ENCODE measurements at regions not wholly inside any gene's neighbourhood (a gene's known extent, or its start where the extent isn't known, plus 50 kb on each side); places are given as distances from the start of the nearest gene placed in this dataset.

DNA sequence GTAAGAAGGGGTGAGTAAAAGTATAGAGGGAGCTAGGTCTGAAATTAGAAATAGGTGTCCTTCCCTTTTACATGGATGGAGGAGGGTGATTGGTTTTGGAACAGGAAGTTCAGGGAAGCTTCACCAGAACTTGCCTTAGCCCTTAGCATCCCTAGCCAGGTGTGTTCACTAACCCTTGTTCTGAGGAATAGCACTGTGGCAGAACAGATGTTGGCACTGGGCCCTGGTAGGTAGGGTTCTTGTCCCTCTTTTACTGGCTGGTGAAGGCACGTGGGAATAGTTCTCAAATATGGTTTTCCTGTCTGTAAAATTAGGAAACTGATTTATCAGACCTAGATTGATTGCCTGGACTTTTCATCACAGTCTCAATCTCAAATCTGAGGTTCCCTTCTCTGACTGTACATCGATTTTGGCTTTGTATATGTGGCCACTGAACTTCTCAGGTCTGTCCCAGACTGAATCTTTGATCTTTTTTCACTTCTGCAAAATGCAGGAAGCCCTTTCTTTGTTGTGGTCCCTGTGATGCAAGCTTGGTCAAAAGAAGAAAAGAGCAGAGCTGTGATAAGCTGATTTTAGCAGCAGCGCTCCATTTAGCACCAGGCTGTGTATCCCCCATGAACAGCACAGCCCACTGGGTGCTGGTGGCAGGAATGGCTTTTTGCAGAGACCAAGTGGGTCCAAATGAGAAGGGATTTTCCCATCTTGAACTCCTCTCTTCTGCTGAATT is 86.2 kb upstream of the HTR2A start:
- DNase-seq (ENCODE audit: low read depth): no peak

DNA sequence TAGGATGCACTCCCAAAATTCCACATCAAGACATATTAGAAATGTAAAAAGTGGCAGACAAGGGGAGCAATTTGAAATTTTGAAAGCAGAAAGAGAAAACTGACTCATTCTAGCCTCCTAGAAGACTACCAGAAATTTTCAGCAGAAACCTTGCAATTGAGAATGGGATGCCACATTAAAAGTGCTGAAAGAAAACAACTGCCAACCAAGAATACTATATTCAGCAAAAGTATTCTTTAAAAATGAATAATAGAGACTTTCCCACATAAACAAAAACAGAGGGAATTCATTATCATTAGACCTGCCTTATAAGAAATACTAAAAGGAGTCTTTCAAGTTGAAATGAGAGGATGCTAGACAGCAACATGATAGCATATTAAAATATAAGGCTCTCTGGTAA is 78.3 kb upstream of the HTR2A start:
- DNase-seq (ENCODE audit: low read depth): no peak

DNA sequence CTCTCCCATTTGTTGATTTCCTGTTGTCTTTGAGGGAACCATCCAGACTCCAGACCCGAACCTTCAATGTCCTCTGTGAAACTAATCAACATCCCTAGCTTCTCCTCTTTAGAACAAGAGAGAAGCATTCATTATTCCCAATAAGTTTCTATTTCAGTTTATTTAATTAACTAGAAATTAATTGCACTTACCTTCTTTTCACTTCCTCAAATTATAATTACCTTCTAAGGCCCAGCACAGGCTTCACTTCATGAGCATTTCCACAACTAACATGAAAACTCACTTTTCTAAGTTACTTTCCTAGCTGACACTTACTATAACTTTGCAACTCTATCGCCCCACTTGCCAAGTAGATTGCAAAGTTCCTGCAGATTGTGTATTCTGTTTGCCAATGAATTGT is 71.6 kb upstream of the HTR2A start:
- no peak for DNase-seq (ENCODE audit: low read depth)

DNA sequence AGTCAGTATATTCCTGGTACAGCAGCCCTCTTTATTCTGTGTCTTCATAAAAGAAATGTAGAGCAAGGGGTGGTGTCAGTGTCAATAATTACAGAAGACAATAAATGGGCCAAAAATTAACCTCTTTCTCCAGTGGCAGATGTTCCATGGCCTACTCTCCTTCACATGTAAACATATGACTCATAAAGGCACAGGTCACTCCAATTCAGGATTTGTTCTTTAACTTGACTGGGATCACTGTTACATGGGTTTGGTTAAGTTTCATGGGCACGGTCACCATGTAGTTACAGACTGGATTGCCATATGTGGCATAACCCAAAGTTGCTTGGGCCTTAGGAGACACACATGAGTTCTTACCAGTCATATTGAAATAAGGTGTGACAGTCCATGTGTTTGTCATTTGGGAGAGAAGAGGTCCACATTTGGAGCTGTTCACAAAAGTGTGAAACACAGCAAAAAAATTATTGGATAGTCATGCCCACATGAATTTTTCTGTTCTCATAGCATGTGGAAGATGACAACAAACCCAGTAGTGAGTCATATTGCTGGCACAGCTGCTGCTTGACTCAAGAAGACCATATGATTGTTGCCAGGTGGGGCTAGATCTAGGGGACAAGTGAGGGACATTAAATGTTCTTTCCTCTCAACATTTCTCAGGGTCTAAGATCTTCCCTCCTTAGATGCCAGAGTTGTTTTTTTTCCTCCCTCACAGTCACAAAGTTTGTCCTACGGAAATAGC is 68.1 kb upstream of the HTR2A start:
- peak; percentile 28 for DNase-seq (ENCODE audit: low read depth)

DNA sequence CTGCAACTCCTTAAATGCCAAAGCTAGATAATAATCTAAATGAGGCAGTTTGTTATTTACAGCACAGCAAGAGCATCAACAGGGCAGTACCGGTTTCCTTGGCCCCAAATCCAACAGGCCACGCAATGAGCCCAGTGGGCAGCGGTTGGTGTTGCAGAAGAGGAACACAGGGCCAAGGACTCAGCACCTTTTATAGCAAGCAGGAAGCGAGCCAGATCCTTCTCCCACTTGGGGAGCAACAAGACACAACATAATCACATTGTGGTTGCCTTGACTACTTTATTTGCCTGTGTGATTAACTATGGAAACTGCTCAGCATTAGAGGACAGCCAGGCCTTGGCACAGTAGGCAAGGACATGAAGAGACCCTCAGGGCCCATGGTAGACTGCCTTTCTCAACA is 67.1 kb upstream of the HTR2A start:
- no peak for DNase-seq (ENCODE audit: low read depth)

DNA sequence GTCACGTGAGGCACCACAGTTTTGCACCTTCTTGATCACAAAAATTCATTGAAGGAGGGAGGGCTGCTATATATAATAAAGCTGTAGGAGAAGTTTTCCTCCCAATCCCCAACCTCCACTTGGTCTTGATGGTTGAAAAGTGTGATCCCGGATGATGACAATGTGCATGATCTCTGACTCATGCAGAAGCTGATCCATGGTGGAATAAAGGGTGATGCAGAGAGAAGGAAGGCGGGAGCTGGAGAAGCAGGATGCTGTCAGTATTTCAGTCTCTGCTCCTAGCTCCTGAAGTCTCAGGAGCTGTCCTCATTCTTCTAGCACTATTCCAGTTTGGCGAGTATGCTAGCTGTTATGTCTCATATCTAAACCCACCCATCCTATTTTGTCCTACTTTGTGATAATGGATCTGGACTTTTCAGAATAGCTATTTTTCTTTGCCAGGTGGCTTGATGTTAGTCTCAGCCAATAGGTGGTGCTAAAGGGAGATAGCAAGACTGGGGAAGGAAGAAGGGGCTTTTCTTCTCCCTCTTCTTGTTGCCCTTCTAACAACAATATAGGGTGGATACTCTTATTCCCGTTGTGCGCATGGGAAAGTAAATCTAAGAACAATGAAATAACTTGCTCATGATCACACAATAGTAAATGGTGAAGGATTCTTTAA is 65.6 kb upstream of the HTR2A start:
- DNase-seq (ENCODE audit: low read depth): peak; percentile 9

DNA sequence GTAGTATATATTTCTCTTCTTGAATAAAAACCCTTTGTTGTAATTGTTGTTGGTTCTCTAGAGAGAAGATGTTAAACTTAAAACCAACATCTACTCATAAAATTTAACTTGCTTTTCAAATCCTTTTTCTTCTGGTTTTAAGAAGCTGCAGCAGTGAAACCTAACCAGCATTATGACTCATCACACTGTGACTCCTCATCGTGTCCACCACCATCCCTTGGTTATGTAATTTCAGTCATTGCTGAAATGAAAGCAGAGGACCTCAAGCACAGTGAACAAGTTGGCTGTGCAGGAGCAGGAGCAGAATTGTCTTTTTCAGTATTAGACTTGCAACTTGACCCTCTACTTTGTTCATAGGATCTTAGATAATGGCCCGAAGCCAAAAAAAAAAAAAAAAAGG is 64.9 kb upstream of the HTR2A start:
- DNase-seq (ENCODE audit: low read depth): peak; percentile 86

DNA sequence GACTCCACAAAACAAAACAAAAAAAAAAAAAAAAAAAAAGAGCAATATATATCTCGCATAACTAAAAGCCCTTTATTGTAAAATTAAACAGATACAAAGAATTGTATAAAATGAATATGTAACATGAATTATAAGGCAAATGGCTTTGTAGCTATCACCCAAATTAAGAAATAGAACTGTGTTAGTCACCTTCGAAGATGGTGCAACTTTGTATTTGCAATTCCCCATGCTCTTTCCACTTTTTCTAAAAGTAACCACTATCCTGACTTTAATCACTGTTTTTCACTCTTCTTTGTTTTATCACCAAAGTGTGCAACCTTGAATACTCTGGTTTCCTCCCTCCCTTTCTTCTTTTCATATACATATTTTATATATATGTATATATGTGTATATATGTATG is 57.1 kb upstream of the HTR2A start:
- no peak for DNase-seq (ENCODE audit: low read depth)

DNA sequence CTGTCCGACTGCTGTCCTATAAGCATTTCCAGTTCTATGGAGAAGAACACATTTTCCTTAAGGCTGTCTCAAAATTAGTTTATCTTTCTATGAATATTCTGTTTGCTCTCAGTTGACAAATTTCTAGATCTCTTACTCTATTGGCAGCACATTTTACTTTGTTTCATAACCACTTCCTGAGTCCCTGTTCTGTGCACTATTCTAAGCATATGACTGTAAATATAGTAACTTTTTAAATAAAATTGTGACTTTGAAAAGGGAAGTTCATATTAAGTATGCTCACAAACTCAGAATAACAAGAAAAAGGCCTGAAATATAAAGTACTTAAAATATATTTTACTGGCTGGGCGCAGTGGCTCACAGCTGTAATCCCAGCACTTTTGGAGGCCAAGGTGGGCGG is 56.5 kb upstream of the HTR2A start:
- DNase-seq (ENCODE audit: low read depth): no peak

DNA sequence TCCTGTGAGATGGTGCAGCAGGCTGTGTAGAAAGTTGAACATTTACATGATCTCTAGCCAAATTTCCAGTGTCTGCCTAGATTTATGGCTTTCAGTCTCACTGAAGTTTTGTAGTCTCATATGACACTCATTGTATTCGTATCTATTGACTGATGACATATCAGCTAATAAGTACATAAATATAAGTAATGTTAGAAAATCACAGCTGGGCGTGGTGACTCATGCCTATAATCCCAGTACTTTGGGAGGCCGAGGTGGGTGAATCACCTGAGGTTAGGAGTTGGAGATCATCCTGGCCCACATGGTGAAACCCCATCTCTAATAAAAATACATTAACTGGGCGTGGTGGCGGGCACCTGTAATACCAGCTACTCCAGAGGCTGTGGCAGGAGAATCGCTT is 54.7 kb upstream of the HTR2A start:
- no peak for DNase-seq (ENCODE audit: low read depth)

DNA sequence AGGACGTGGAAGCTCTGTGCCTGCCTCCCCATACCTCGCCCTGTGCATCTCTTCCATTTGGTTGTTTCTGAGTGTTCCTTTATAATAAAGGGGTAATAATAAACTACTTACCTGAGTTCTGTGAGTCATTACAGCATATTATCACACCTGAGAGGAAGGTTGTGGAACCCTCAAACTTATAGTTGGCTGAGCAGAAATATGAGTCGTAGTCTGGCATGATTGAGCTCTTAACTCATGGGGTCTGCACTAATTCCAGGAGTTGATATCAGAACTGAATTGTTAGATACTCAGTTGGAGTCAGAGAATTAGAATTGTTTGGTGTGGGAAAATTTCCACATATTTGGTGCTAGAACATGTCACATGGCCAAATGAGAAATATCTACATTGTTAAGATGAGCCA is 52.4 kb upstream of the HTR2A start:
- no peak for DNase-seq (ENCODE audit: low read depth)

DNA sequence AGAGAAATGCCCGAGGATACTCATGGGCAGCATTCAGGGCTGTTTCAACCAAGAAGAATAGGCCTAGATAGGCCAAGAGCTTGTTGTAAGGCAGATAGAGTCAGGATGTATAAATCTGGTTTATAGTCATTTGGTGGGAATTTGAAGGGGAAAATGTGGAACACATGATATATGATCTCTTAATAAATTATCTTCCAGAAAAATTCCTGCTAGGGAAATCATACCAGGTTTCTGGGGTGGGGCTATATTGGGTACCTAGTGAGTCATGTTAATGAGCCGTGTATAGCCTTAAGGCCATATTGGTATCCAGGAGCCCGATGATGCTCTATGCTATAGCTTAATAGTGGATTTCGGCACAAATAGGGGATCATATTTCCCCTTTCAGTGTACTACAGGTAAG is 51.5 kb upstream of the HTR2A start:
- no peak for DNase-seq (ENCODE audit: low read depth)

DNA sequence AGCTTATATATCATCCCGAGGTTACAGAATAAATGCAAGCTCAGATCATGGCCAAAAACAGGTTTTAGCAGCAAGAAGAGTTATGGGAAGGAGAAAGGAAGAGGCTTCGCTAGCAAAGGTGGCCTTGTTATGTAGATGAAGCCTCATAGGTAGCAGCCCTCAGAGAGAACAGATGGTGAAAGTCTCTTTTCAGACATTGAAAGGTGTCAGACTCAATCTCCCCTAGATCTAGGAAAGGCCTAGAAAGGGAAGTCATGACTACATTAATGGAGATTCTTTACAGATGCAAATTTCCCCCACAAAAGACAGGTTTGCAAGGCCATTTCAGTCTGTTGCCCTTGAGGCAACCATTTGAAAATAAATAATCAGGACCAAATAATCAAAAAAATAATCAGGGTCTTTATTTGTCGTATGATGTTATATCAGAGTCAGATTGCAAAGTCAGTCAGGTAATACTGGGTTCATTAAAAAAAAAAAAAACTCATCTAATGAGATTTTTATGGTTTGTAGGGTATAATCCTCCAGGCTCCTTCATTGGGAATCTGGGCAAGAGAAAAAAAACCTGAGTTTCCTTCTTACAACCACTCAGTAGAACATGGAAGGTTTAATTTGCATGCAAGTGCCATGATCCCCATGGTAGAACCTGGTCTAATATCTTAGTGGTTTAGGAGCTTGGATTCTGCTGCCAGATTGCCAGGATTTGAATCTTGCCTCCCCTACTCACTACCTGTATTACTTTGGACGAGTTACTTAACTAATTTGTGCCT is 50.8 kb upstream of the HTR2A start:
- no peak for DNase-seq (ENCODE audit: low read depth)
